Rectal smooth muscle tissue (tissue), 1 donor: ENCODE measurements at regions not wholly inside any gene's neighbourhood (a gene's known extent, or its start where the extent isn't known, plus 50 kb on each side); places are given as distances from the start of the nearest gene placed in this dataset.

ENCODE experiments used
- H3K27ac ChIP-seq: one replicate; pipeline ENCODE4 v1.7.0; 2013; ENCODE audit warnings: low read depth, low read length, inconsistent platforms
- H3K27me3 ChIP-seq: one replicate; pipeline ENCODE4 v1.7.0; 2013; ENCODE audit warnings: low read length; ENCODE audit not compliant: control insufficient read depth, insufficient read depth
- H3K36me3 ChIP-seq: one replicate; pipeline ENCODE4 v1.7.0; 2013; ENCODE audit warnings: low read length; ENCODE audit not compliant: control insufficient read depth, insufficient read depth
- H3K4me1 ChIP-seq: one replicate; pipeline ENCODE4 v1.7.0; 2013; ENCODE audit warnings: low read length; ENCODE audit not compliant: control insufficient read depth, insufficient read depth
- H3K4me3 ChIP-seq: one replicate; pipeline ENCODE4 v1.7.0; 2013; ENCODE audit warnings: low read length
- H3K9ac ChIP-seq: one replicate; pipeline ENCODE4 v1.7.0; 2013; ENCODE audit warnings: low read length

DNA sequence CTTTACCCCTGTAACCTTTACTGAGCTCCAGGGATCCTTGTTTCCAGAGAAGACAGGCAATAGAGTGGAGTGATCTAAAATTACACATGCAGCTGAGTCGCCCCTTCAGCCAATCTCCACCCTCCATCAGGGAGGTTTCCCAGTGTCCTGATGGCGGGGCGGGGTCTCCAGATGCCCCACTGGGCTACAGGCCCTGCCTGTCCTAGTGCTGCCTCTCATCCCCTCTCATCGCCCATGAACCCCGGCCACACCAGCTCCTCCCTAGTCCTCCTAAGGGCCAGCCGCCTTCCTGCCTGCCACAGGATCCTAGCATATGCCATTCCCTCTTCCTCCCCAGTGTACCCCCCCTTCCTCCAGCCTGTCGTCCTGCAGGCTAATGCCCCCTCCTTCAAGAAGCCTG is 144.1 kb upstream of the GLI2 start:
- H3K9ac ChIP-seq, result no peak overlapping the region
- no peaks in the 10 kb centered on the region for H3K4me1 ChIP-seq
- no peak overlapping the region for H3K27ac ChIP-seq
- no peak overlapping the region for H3K4me3 ChIP-seq
- no peaks in the 10 kb centered on the region for H3K36me3 ChIP-seq
- peaks cover 11% of the 10 kb centered on the region for H3K27me3 ChIP-seq

DNA sequence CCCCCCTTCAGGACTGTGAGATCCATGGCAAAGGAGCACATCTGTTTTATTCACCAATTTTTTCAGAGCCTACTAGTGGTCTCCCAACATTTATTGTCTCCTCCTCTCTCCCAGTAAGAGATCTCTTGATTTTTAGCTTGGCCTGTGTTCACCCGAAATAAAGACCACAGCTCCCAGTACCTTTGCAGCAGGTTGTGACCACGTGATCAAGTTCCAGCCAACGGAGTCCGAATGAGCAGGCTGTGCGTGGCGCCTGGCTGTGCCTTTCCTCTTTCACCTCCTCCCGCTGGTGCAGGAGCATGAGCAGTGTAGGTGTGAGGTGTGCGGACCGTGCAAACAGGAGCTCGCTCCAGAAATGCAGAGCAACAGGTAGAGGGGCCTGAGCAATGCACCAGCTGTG is 143.6 kb upstream of the GLI2 start:
- Histone ChIP-seq H3K27ac (no peak overlapping the region), H3K9ac (no peak overlapping the region), H3K4me3 (no peak overlapping the region), H3K4me1 (no peaks in the 10 kb centered on the region), H3K27me3 (peaks cover 8% of the 10 kb centered on the region), H3K36me3 (no peaks in the 10 kb centered on the region)

DNA sequence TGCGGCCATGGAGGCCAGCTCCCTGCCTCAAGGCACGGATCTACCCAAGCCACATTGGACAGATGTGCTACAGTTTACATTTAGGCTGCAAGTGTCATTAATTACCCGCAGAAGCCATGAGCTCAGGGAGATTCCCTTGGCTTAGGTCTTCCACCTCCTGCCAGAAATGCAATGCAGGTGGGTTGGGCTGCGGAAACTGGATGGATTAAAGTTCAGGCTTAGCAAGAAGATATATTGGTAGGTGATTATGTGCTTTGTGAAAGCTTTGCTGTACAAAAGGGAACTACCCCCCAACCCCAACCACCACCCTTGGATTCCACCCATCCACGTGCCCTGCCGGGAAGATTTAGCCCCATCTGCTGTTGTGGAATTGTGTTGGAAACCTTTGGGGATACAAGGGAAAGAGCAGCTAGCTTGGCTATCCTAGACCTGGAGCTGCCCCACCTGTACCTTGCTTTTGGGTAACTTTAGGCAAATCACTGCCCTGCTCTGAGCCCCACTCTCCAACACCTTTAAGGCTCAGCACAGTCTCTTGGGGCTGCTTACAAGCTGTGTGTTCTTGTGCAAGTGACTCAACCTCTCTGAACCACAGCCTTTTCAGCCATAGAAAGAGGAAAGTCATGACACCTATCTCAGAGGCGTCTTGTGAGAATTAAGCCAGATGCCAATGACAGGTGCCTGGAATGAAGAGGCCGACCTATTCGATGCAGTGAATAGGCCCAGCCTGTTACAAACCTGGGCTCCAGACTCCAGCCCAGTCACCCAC is 141.6 kb upstream of the GLI2 start:
- no peaks in the 10 kb centered on the region for H3K27me3 ChIP-seq
- H3K27ac ChIP-seq, result no peak overlapping the region
- no peak overlapping the region for H3K9ac ChIP-seq
- H3K36me3 ChIP-seq, result no peaks in the 10 kb centered on the region
- no peaks in the 10 kb centered on the region for H3K4me1 ChIP-seq
- no peak overlapping the region for H3K4me3 ChIP-seq

DNA sequence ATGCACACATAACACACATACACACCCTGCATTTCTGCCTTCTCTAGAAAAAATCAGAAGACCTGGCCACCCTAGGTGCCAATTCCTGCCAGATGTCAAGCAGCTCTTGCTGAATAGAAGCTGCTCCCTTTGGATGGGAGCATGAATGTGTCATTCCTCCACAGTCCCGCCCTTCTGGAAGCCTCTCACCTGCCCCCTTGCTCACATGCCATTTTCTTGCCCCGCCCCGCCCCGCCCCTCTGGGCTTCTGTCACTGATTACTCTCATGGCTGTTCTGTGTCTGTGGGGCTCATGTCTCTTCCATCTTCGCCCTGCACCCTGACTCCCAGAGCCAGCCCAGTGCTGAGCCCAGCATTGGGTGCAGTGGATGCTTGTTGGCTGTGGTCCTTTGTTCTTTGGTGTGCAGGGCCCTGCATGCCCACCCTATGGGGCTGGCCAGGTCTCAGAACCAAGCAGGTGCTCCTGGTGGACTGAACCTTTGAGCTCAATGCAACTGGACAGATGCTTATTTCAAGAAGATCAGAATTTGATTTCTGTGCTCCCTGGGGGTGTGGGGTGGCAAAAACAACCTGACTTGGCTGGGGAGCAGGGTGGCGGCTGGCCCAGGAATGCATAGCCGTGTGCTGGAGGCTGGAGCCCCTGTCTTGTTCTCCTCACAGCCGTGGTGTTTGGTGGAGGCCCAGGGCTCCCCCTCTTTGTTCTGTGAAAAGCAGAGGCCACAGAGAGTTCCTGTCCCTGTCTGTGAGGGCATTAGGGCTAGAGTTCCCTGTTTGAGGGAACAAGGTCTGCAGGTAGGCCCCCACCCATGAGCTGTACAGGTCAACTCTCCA is 140.6 kb upstream of the GLI2 start:
- H3K9ac ChIP-seq, result no peak overlapping the region
- H3K4me3 ChIP-seq, result no peak overlapping the region
- H3K36me3 ChIP-seq, result no peaks in the 10 kb centered on the region
- no peaks in the 10 kb centered on the region for H3K4me1 ChIP-seq
- H3K27ac ChIP-seq, result no peak overlapping the region
- no peaks in the 10 kb centered on the region for H3K27me3 ChIP-seq

DNA sequence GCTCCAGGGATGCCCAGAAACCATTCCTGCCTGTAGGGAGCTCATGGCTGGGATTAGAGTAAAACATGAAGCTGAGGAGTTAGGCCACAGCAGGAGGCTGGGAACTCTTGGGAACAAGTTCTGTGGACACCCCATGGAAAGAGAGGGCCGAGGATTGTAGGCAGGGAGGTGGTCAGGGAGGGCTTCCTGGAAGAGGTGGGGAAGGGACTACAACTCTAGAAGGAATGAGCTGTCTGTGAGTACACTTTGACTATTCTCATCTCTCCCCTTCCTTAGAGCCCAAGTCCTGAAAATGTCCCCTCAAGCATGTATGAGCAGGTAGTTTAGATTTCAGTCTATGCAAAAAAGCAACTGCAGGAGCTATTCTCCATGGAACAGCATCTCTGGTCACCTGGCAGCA is 139.9 kb upstream of the GLI2 start:
- no peaks in the 10 kb centered on the region for H3K36me3 ChIP-seq
- no peaks in the 10 kb centered on the region for H3K4me1 ChIP-seq
- H3K9ac ChIP-seq, result no peak overlapping the region
- no peak overlapping the region for H3K27ac ChIP-seq
- H3K4me3 ChIP-seq, result no peak overlapping the region
- H3K27me3 ChIP-seq, result no peaks in the 10 kb centered on the region

DNA sequence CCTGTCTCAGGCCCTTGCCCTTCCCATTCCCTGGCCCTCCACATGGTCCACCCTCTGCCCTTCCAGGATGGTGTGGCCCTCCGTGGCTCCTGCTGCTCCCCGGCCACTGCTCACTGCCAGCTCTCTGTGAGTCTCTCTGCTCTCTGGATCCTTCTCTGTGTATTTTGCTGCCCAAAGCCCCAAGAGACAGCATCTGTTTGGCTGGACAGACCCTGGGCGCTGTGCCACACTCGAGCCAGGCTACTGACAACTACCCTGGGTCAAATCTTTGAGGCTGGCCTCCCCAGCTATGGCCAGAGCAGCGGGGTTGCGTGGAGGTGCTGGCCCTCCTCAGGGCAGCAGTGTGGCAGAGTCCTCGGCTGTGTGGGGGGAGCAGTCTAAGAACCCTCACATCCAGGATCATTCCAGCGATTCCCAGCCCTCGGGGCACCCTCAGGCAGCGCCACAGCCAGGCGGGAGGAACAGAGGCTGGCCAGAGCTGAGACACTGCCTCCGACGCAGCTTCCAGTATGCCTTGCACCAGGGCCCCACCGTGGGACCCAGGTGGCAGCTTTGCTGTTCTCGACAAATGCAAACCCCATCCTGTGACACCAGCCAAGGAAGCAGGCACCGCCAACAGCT is 139.4 kb upstream of the GLI2 start:
- Histone ChIP-seq H3K4me3 (no peak overlapping the region), H3K27me3 (no peaks in the 10 kb centered on the region), H3K36me3 (no peaks in the 10 kb centered on the region), H3K4me1 (no peaks in the 10 kb centered on the region), H3K9ac (no peak overlapping the region), H3K27ac (no peak overlapping the region)

DNA sequence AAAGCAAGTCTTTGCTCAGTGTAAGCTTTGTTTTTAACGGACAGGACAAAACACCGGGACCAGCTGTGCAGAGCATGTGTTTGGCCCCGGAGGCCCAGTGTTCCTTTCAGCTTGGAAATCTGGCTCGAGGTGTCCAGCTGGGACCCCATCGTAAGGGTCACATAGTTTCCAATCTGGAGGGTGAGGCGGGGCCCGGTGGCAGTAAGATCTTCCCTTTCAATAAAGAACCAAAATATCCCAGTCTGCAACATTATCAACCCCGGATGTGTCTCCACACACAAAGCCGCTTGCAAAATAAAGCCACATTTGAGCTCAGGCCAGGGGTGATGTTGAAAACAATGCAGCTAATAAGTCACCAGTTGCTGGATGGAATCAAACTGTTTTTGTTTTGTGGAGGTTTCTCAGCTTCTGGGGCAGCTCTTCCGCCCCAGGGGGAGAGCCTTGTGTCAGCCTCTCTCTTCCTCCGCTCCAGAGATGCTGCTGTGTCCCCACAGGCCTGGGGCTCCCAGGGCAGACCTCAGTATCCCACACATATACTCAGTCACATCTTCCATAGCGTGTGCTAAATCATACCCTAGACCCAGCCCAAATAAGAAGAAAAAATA is 138.6 kb upstream of the GLI2 start:
- no peaks in the 10 kb centered on the region for H3K36me3 ChIP-seq
- no peak overlapping the region for H3K27ac ChIP-seq
- no peaks in the 10 kb centered on the region for H3K27me3 ChIP-seq
- H3K9ac ChIP-seq, result no peak overlapping the region
- H3K4me3 ChIP-seq, result no peak overlapping the region
- no peaks in the 10 kb centered on the region for H3K4me1 ChIP-seq

DNA sequence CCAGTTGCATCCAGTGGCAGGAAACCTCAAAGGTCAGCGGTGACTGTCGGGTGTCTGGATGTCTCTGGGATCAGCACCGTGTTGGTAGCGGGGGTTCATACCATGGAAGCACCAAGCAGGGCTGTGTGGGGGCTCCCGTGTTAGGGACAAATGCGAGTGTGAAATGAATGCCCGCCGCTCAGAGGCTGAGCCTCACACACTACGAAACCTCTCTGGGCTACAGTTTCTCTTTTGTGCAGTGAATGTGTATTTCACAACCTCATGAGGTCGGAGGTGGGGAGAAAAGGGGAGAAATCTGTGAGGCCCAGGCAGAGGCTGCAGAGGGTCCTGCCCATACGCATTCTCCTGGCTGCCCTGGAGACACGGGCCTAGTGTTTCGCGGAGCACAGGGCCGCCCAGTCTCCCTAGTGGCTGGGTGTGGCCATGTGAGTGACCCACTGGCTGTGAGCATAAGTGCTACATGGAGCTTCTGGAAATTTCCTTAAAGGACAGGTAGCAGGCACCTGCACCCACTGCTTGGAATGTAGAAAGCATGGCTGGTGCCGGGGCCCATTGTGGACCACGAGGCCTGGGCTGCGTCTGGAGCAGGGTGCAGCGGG is 138.0 kb upstream of the GLI2 start:
- H3K27ac ChIP-seq, result no peak overlapping the region
- no peak overlapping the region for H3K4me3 ChIP-seq
- no peaks in the 10 kb centered on the region for H3K36me3 ChIP-seq
- H3K4me1 ChIP-seq, result no peaks in the 10 kb centered on the region
- no peak overlapping the region for H3K9ac ChIP-seq
- no peaks in the 10 kb centered on the region for H3K27me3 ChIP-seq

DNA sequence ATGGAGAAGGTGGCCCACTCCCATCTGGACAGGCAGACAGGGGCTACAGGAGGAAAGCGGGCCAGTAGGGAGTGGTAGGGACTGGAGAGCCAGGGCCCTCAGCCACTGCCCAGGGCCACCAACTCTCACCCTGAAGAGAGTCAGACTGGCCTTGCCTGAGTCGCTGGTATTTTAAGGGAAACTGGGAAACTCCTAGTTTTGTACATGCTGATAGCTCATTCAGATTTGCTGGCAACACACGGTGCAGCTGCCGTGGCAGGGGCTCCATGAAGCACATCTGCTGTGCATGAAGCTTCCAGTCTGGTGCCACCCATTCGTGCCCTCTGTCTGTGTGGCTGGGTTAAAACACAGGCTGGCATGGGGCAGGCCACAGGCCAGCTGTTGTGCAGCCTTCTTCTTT is 137.3 kb upstream of the GLI2 start:
- no peaks in the 10 kb centered on the region for H3K4me1 ChIP-seq
- no peaks in the 10 kb centered on the region for H3K36me3 ChIP-seq
- no peak overlapping the region for H3K27ac ChIP-seq
- no peak overlapping the region for H3K4me3 ChIP-seq
- H3K27me3 ChIP-seq, result no peaks in the 10 kb centered on the region
- H3K9ac ChIP-seq, result no peak overlapping the region

DNA sequence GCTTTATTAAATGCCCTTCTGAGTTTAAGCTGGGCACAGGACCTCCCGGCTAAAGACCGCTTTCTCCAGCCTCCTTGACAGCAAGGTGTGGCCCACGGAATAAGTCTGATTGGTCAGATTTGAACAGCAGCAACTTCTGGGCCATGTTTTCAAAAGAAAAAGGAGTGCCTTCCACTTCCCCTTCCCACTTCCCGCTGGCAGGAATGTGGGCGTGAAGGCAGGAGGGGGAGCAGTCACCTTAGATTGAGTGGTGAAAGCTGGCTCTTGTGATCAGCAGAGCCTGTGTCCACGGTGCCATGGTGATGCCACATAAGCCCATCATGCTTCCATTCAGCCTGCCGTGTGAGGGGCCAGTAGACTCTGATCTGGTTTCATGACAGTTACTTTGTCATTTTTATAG is 136.6 kb upstream of the GLI2 start:
- Histone ChIP-seq H3K27ac (no peak overlapping the region), H3K9ac (no peak overlapping the region), H3K36me3 (no peaks in the 10 kb centered on the region), H3K4me1 (no peaks in the 10 kb centered on the region), H3K27me3 (no peaks in the 10 kb centered on the region), H3K4me3 (no peak overlapping the region)

DNA sequence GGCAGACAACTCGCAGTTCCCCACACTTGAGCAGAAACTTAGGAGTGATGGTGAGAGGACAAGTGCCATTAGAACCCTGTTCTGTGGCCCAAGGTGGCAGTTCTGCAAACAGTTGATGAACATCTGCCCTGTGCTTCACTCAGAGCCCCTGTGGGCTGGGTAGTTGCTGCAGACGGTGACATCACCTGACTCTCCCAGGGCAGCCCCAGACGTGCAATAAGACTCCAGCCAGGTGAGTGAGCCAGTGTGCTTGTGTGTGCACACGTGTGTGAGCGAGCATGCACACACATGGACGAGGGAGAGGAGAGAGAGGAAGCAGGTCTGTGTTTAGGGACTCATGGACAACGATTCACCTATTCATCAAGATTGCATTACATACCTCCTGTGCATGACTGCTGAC is 136.0 kb upstream of the GLI2 start:
- Histone ChIP-seq H3K27me3 (no peaks in the 10 kb centered on the region), H3K36me3 (no peaks in the 10 kb centered on the region), H3K27ac (no peak overlapping the region), H3K4me1 (no peaks in the 10 kb centered on the region), H3K9ac (no peak overlapping the region), H3K4me3 (no peak overlapping the region)

DNA sequence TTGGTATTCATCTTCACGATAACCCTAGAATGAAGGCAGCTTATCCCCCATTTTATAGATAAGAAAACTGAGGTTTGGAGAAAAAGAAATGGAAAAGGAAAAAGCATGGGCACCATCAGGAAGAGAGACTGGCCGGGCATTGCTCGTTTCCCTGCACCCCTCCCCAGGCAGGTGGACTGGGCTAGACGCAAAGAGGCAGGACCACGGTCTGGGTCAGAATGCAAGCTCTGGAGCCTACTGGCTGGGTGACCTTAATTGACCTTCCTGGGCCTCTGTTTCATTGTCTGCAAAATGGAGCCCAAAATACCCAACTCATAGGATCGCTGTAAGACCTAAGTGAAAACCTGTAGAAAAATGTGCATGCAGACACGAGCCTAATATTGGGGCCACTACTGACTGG is 135.3 kb upstream of the GLI2 start:
- H3K27ac ChIP-seq, result no peak overlapping the region
- no peaks in the 10 kb centered on the region for H3K36me3 ChIP-seq
- no peaks in the 10 kb centered on the region for H3K27me3 ChIP-seq
- H3K4me1 ChIP-seq, result no peaks in the 10 kb centered on the region
- H3K4me3 ChIP-seq, result no peak overlapping the region
- no peak overlapping the region for H3K9ac ChIP-seq
